ENCODE measurements at regions not wholly inside any gene's neighbourhood (a gene's known extent, or its start where the extent isn't known, plus 50 kb on each side); places are given as distances from the start of the nearest gene placed in this dataset.

DNA sequence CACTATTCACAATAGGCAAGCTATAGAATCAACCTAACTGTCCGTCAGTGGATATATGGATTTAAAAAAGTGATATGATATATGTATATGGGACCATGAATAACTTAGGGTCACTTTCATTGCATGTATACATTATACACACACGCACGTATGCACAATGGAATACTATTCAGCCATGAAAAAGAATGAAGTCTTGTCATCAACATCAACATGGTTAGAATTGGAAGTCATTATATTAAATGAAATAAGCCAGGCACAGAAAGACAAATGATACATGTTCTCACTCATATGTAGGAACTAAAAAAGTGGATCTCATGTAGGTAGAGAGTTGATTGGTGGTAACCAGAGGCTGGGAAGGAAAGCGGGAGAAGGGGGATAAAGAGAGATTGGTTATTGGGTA lies 234.3 kb downstream of the VRK1 start:
- H3K27me3 Mint-ChIP-seq: peaks cover 44% of the 10 kb centered on the region
- H3K36me3 Mint-ChIP-seq (ENCODE audit: low read depth): no peaks in the 10 kb centered on the region
- H3K4me1 Mint-ChIP-seq (ENCODE audit: low read depth): peaks cover 8% of the 10 kb centered on the region
- peaks cover 4% of the 10 kb centered on the region for H3K9me3 Mint-ChIP-seq
- no peak overlapping the region for H3K27ac Mint-ChIP-seq
- DNase-seq: no peak
- H3K4me3 Mint-ChIP-seq: no peak overlapping the region

GRCh38 chr14:97033556-97034081 lies 236.4 kb downstream of the VRK1 start:
- Mint-ChIP-seq H3K4me1 (ENCODE audit: low read depth) (peaks cover 8% of the 10 kb centered on the region), H3K9me3 (peaks cover 4% of the 10 kb centered on the region), H3K27ac (no peak overlapping the region), H3K4me3 (peak overlapping the region; percentile 43), H3K36me3 (ENCODE audit: low read depth) (no peaks in the 10 kb centered on the region), H3K27me3 (peaks cover 42% of the 10 kb centered on the region)
- DNase-seq: no peak

- no peak overlapping the region for H3K27ac Mint-ChIP-seq
- no peak overlapping the region for H3K4me3 Mint-ChIP-seq
- H3K27me3 Mint-ChIP-seq: peaks cover 40% of the 10 kb centered on the region
- DNase-seq: no peak
- H3K9me3 Mint-ChIP-seq: peaks cover 15% of the 10 kb centered on the region
- no peaks in the 10 kb centered on the region for H3K36me3 Mint-ChIP-seq (ENCODE audit: low read depth)
- peaks cover 8% of the 10 kb centered on the region for H3K4me1 Mint-ChIP-seq (ENCODE audit: low read depth)
These were observed 239.1 kb downstream of the VRK1 start for GRCh38 chr14:97036086-97036852.

DNA sequence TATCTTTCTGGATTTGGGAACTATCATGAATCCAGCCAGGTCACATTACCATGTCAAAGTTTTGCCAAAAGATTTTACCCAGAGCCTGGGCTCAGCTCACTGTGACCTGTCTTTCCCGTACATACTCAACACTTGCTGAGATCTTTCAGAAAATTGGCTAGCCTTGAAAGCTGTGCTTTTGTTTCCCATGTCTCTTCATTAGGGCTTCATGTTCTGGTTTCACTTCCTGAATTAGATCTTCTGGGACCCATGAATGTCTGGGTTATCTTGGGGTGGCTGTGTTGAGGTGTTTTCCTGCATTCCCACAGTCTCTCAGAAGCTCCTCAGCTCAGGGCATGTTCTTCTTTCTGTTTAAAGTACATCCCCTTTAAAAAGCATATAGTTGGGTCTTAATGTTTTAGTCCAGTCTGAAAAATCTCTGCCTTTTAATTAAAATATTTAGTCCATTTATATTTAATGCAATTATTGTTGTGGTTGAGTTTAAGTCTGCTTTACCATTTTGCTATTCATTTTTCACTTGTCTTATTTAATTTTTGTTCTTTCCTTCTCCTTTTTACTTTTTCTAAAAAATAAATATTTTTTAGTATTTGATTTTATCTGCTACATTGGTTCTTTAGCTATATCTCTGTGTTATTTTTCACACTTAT lies 242.7 kb downstream of the VRK1 start:
- Mint-ChIP-seq H3K4me3 (no peak overlapping the region), H3K36me3 (ENCODE audit: low read depth) (no peaks in the 10 kb centered on the region), H3K27me3 (peaks cover 17% of the 10 kb centered on the region), H3K27ac (no peak overlapping the region), H3K4me1 (ENCODE audit: low read depth) (no peaks in the 10 kb centered on the region), H3K9me3 (peaks cover 12% of the 10 kb centered on the region)
- DNase-seq: no peak

GRCh38 chr14:97046967-97047366 lies 249.8 kb downstream of the VRK1 start:
- no peak for DNase-seq
- H3K36me3 Mint-ChIP-seq (ENCODE audit: low read depth): no peaks in the 10 kb centered on the region
- no peaks in the 10 kb centered on the region for H3K4me1 Mint-ChIP-seq (ENCODE audit: low read depth)
- H3K9me3 Mint-ChIP-seq: no peaks in the 10 kb centered on the region
- no peaks in the 10 kb centered on the region for H3K27me3 Mint-ChIP-seq
- H3K27ac Mint-ChIP-seq: no peak overlapping the region
- H3K4me3 Mint-ChIP-seq: no peak overlapping the region

DNA sequence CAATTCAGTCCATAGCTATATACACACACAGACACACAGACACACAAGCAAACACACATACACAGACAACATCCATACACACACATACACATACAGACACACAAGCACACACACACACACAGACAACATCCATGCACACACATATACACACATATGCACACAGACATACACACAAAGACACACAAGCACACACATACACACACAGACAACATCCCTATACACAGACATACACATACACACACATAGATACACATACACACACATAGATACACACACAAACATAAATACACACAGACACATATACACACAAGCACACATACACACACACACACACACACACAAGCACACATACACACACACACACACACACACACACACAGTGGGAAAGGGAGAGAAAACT lies 254.8 kb downstream of the VRK1 start:
- Mint-ChIP-seq H3K27ac (no peak overlapping the region), H3K36me3 (ENCODE audit: low read depth) (no peaks in the 10 kb centered on the region), H3K27me3 (no peaks in the 10 kb centered on the region), H3K4me3 (no peak overlapping the region), H3K9me3 (no peaks in the 10 kb centered on the region), H3K4me1 (ENCODE audit: low read depth) (no peaks in the 10 kb centered on the region)
- no peak for DNase-seq

- H3K9me3 Mint-ChIP-seq: no peaks in the 10 kb centered on the region
These were observed 256.8 kb downstream of the VRK1 start for GRCh38 chr14:97053941-97054340.

DNA sequence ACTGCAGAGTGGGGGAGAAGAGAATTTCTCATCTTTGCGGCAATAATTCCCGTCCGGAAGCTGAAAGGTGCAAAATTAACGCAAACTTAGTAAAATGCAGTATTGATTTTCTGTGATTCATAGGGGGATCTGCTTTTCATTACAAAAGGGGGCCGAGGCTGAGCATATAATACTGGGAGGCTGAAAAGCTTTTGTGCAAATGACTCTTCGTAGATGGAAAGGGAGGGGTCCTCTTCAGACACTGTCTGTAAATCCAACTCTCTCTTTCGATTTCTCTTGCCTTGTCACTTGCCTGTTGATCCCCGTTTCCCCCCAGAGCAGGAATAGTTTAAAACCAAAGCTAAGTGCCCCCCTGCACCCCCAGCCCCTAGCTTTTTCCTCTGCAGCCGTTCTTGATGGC lies 258.2 kb downstream of the VRK1 start:
- H3K4me1 Mint-ChIP-seq (ENCODE audit: low read depth): no peaks in the 10 kb centered on the region
- no peak overlapping the region for H3K4me3 Mint-ChIP-seq
- no peak overlapping the region for H3K27ac Mint-ChIP-seq
- H3K36me3 Mint-ChIP-seq (ENCODE audit: low read depth): no peaks in the 10 kb centered on the region
- no peak for DNase-seq
- H3K9me3 Mint-ChIP-seq: no peaks in the 10 kb centered on the region
- no peaks in the 10 kb centered on the region for H3K27me3 Mint-ChIP-seq

More at GRCh38 chr14:97053941-97054340, 256.8 kb downstream of the VRK1 start:
- Mint-ChIP-seq H3K27me3 (no peaks in the 10 kb centered on the region), H3K27ac (no peak overlapping the region), H3K4me1 (ENCODE audit: low read depth) (no peaks in the 10 kb centered on the region), H3K4me3 (no peak overlapping the region), H3K36me3 (ENCODE audit: low read depth) (no peaks in the 10 kb centered on the region)
- no peak for DNase-seq

GRCh38 chr14:97056086-97056485 lies 258.9 kb downstream of the VRK1 start:
- DNase-seq: no peak
- Mint-ChIP-seq H3K4me3 (no peak overlapping the region), H3K27me3 (no peaks in the 10 kb centered on the region)

DNA sequence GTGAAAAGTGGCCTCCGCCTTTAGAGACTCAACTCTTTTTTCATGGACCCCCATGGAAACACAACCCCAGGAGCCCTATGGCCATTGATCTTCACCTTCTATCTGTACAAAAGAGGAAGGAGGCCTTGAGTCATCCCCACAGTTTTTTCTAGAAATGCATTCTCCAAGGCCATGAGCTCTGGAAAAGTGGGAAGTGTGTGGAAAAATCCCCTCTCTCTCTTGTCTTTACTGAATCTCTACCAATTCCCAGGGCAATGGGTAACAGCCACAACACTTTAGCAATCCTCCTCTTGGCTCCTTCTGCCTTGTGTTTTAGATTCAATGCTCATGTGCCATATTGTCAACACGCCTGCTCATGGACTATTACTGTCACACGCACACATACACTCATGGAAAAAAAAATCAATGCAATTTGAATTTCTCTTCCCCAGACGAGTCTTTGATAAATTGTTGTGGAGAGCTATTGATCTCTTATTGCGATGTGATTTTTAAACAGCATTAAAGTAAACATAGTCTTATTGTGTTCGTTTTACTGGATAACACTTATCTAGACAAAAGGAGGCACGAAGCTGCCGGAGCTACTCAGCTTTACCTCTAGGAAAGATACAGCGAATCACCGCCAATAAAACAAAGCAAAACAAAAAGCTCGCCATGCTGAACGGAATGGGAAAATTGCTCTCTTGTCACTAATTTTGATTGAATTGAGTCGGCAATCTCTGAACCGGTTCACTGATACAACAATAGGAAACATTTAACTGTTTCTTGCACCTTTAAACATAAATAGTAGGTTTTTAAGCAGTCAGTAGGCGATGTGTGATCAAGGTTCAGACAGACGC lies 260.3 kb downstream of the VRK1 start:
- H3K4me1 Mint-ChIP-seq (ENCODE audit: low read depth): no peaks in the 10 kb centered on the region

More at GRCh38 chr14:97056086-97056485, 258.9 kb downstream of the VRK1 start:
- Mint-ChIP-seq H3K9me3 (no peaks in the 10 kb centered on the region), H3K27ac (no peak overlapping the region), H3K36me3 (ENCODE audit: low read depth) (no peaks in the 10 kb centered on the region), H3K4me1 (ENCODE audit: low read depth) (no peaks in the 10 kb centered on the region)

DNA sequence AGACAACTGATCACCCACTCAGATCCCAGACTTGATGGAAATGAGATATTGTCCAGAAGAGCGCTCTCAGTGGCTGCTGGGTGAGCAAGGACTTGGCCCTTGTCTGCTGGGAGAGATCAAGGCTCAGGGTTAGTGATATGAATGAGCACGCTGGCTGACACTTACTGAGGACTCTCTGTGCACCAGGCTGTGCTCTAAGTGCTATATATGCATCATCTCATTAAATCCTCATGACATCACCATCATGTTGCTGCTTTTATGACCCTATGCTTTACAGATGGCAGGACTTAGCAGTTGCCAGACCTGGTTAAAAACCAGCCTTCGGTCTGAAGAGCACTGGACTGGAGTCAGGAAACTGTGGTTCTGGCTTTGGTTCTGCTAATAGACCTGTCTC lies 260.9 kb downstream of the VRK1 start:
- Mint-ChIP-seq H3K27ac (no peak overlapping the region), H3K4me1 (ENCODE audit: low read depth) (no peaks in the 10 kb centered on the region), H3K36me3 (ENCODE audit: low read depth) (no peaks in the 10 kb centered on the region), H3K9me3 (no peaks in the 10 kb centered on the region), H3K4me3 (no peak overlapping the region), H3K27me3 (no peaks in the 10 kb centered on the region)
- no peak for DNase-seq

More for the DNA sequence above, 260.3 kb downstream of the VRK1 start:
- Mint-ChIP-seq H3K27ac (no peak overlapping the region), H3K9me3 (no peaks in the 10 kb centered on the region), H3K27me3 (no peaks in the 10 kb centered on the region), H3K36me3 (ENCODE audit: low read depth) (no peaks in the 10 kb centered on the region), H3K4me3 (no peak overlapping the region)
- DNase-seq: no peak

GRCh38 chr14:97058589-97058988 lies 261.4 kb downstream of the VRK1 start:
- no peaks in the 10 kb centered on the region for H3K9me3 Mint-ChIP-seq
- H3K4me1 Mint-ChIP-seq (ENCODE audit: low read depth): no peaks in the 10 kb centered on the region
- no peaks in the 10 kb centered on the region for H3K36me3 Mint-ChIP-seq (ENCODE audit: low read depth)
- H3K27me3 Mint-ChIP-seq: no peaks in the 10 kb centered on the region
- H3K4me3 Mint-ChIP-seq: no peak overlapping the region
- no peak overlapping the region for H3K27ac Mint-ChIP-seq
- DNase-seq: no peak

GRCh38 chr14:97061198-97061597 lies 264.0 kb downstream of the VRK1 start:
- Mint-ChIP-seq H3K9me3 (no peaks in the 10 kb centered on the region), H3K4me1 (ENCODE audit: low read depth) (peaks cover 5% of the 10 kb centered on the region), H3K27ac (no peak overlapping the region), H3K27me3 (no peaks in the 10 kb centered on the region), H3K4me3 (no peak overlapping the region), H3K36me3 (ENCODE audit: low read depth) (no peaks in the 10 kb centered on the region)
- no peak for DNase-seq

GRCh38 chr14:97061714-97062113 lies 264.5 kb downstream of the VRK1 start:
- Mint-ChIP-seq H3K4me1 (ENCODE audit: low read depth) (peaks cover 5% of the 10 kb centered on the region), H3K27me3 (no peaks in the 10 kb centered on the region), H3K36me3 (ENCODE audit: low read depth) (no peaks in the 10 kb centered on the region), H3K9me3 (no peaks in the 10 kb centered on the region), H3K4me3 (no peak overlapping the region), H3K27ac (no peak overlapping the region)
- DNase-seq: no peak
